Fibroblast of villous mesenchyme (primary cell): ENCODE measurements at regions not wholly inside any gene's neighbourhood (a gene's known extent, or its start where the extent isn't known, plus 50 kb on each side); places are given as distances from the start of the nearest gene placed in this dataset.
A peak's percentile ranks its signal among the peaks of the same experiment; 100 is the strongest.

Source experiments
- DNase-seq: peaks from one replicate; pipeline ENCODE4 v3.0.0-alpha.2; 2010; ENCODE audit warnings: low read depth
- H3K4me3 ChIP-seq: 2 replicates; pipeline ENCODE4 v1.5.1; 2011; ENCODE audit warnings: low read depth, mild to moderate bottlenecking, low read length
- CTCF ChIP-seq: IDR thresholded peaks from 2 replicates; pipeline ENCODE4 v1.5.1; 2012; ENCODE audit warnings: low read depth, mild to moderate bottlenecking, low read length; ENCODE audit not compliant: insufficient read depth

- no peak for DNase-seq
- H3K4me3 ChIP-seq, result no peak overlapping the region
- no peak for TF ChIP-seq CTCF
Measured at GRCh38 chr9:32698706-32699277, 63.3 kb upstream of the TAF1L start.

DNA sequence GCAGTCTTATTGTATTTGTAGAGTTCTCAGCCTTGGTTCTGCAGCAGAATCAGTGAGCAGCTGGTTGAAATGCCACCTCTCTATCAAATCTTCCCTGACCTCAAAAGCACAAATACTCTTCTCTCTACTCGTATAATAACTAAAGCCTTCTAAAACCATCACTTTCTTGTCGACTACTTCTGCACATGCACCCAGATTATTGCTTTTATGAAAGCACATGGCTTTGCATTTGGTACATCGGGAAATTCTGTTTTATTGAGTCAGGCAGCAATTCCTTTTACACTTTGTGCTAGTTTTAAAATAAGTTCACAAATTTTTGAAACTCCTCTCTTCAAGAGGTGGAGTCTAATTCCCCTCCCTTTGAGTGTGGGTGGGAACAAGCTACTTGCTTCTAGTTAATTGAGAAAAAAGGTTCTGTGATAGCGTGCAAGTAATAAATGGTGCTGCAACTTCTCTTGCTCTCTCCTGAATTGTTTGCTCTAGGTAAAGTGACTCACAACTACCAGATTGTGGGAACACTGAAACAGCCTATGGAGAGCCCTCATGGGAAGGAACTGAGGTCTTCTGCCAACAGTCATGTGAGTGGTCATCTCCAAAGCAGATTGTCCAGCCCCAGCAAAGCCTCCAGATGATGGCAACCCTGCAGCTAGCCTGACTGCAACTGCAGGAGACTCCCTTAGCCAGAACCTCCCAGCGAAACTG, 66.0 kb upstream of the TAF1L start:
- no peak for TF ChIP-seq CTCF
- H3K4me3 ChIP-seq, result no peak overlapping the region
- DNase-seq, result no peak

GRCh38 chr9:32703635-32704034, 68.2 kb upstream of the TAF1L start:
- TF ChIP-seq CTCF, result peak; percentile 40
- H3K4me3 ChIP-seq, result no peak overlapping the region
- DNase-seq, result no peak

GRCh38 chr9:32704343-32704742, 68.9 kb upstream of the TAF1L start:
- TF ChIP-seq CTCF, result no peak
- DNase-seq, result no peak
- no peak overlapping the region for H3K4me3 ChIP-seq

DNA sequence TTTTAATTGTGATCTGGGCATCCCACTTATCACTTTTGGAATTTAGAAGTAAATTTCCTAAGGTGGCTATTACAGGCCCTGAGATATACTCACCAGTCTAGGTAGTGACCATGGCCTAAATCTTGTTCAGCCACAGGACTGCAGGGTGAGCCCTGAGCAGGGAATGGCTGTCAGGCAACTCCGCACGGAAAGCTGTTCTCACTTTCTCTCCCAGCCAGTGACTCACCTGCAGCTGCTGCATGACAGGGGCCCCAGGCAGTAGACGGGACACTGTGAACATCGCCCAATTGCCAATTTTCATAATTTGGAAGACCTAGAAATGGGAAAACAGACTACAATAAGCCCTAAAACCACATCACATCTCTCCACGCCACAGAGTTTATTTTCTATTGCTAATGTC, 69.6 kb upstream of the TAF1L start:
- no peak for TF ChIP-seq CTCF
- DNase-seq, result no peak
- H3K4me3 ChIP-seq, result no peak overlapping the region

- no peak for DNase-seq
- H3K4me3 ChIP-seq, result no peak overlapping the region
- TF ChIP-seq CTCF, result no peak
Measured at GRCh38 chr9:32706004-32706724, 70.7 kb upstream of the TAF1L start.
